Progenitor cell of endocrine pancreas (in vitro differentiated cells): ENCODE measurements at regions not wholly inside any gene's neighbourhood (a gene's known extent, or its start where the extent isn't known, plus 50 kb on each side); places are given as distances from the start of the nearest gene placed in this dataset.
A peak's percentile ranks its signal among the peaks of the same experiment; 100 is the strongest.
"Not testable (repeated sequence)": the region's sequence is repeated elsewhere in the genome, so short reads cannot be mapped to it uniquely, and the experiment has no call there.

Source experiments
- DNase-seq: peaks from one replicate; pipeline ENCODE4 v3.0.0; 2021; ENCODE audit warnings: low spot score; ENCODE audit not compliant: unreplicated experiment
- H3K27ac Mint-ChIP-seq: 2 replicates; pipeline ENCODE4 v1.8.0; 2021; ENCODE audit warnings: mild to moderate bottlenecking, moderate library complexity, mixed read lengths
- H3K27me3 Mint-ChIP-seq: 2 replicates; pipeline ENCODE4 v1.8.0; 2021; ENCODE audit warnings: mixed read lengths
- H3K36me3 Mint-ChIP-seq: 2 replicates; pipeline ENCODE4 v1.8.0; 2022; ENCODE audit warnings: mixed read lengths; ENCODE audit not compliant: insufficient read depth
- H3K4me1 Mint-ChIP-seq: 2 replicates; pipeline ENCODE4 v1.8.0; 2021; ENCODE audit warnings: low read depth, mixed read lengths
- H3K4me3 Mint-ChIP-seq: 2 replicates; pipeline ENCODE4 v1.8.0; 2021; ENCODE audit warnings: low read depth, mild to moderate bottlenecking, moderate library complexity, mixed read lengths
- H3K9me3 Mint-ChIP-seq: 2 replicates; pipeline ENCODE4 v1.8.0; 2021; ENCODE audit warnings: low read depth, mixed read lengths
- CTCF ChIP-seq: fragments of 200-600 bp; sonication (generic); IDR thresholded peaks from one replicate; pipeline ENCODE4 v1.5.0; 2021; ENCODE audit warnings: antibody characterized with exemption, mild to moderate bottlenecking; ENCODE audit not compliant: unreplicated experiment

GRCh38 chr1:101128211-101128727 is 102.7 kb upstream of the DPH5 start:
- peaks cover 7% of the 10 kb centered on the region for H3K27me3 Mint-ChIP-seq
- no peak overlapping the region for H3K4me3 Mint-ChIP-seq
- no peaks in the 10 kb centered on the region for H3K36me3 Mint-ChIP-seq
- H3K27ac Mint-ChIP-seq, result no peak overlapping the region
- TF ChIP-seq CTCF, result no peak
- no peaks in the 10 kb centered on the region for H3K9me3 Mint-ChIP-seq
- no peak for DNase-seq
- H3K4me1 Mint-ChIP-seq, result no peaks in the 10 kb centered on the region

GRCh38 chr1:101124405-101124804 is 98.8 kb upstream of the DPH5 start:
- no peaks in the 10 kb centered on the region for H3K36me3 Mint-ChIP-seq
- H3K27me3 Mint-ChIP-seq, result no peaks in the 10 kb centered on the region
- peak overlapping the region; percentile 56 for H3K27ac Mint-ChIP-seq
- H3K4me3 Mint-ChIP-seq, result no peak overlapping the region
- no peaks in the 10 kb centered on the region for H3K9me3 Mint-ChIP-seq
- H3K4me1 Mint-ChIP-seq, result no peaks in the 10 kb centered on the region
- DNase-seq, result no peak
- no peak for TF ChIP-seq CTCF

GRCh38 chr1:101123904-101124303 is 98.3 kb upstream of the DPH5 start:
- H3K36me3 Mint-ChIP-seq, DNase-seq, H3K27me3 Mint-ChIP-seq, H3K9me3 Mint-ChIP-seq, H3K4me3 Mint-ChIP-seq, H3K4me1 Mint-ChIP-seq, H3K27ac Mint-ChIP-seq: not testable (repeated sequence)

- no peak for DNase-seq
- Mint-ChIP-seq H3K27ac (no peak overlapping the region), H3K4me1 (no peaks in the 10 kb centered on the region), H3K4me3 (no peak overlapping the region), H3K27me3 (no peaks in the 10 kb centered on the region), H3K9me3 (no peaks in the 10 kb centered on the region), H3K36me3 (no peaks in the 10 kb centered on the region)
- TF ChIP-seq CTCF, result no peak
Measured at GRCh38 chr1:101122452-101123166, 97.0 kb upstream of the DPH5 start.

- H3K27me3 Mint-ChIP-seq, result no peaks in the 10 kb centered on the region
- H3K4me3 Mint-ChIP-seq, result no peak overlapping the region
- H3K27ac Mint-ChIP-seq, result no peak overlapping the region
- TF ChIP-seq CTCF, result no peak
- no peak for DNase-seq
- no peaks in the 10 kb centered on the region for H3K36me3 Mint-ChIP-seq
- H3K4me1 Mint-ChIP-seq, result no peaks in the 10 kb centered on the region
- H3K9me3 Mint-ChIP-seq, result no peaks in the 10 kb centered on the region
Measured at GRCh38 chr1:101121975-101122374, 96.4 kb upstream of the DPH5 start.

- H3K9me3 Mint-ChIP-seq, result no peaks in the 10 kb centered on the region
- H3K4me1 Mint-ChIP-seq, result no peaks in the 10 kb centered on the region
- DNase-seq, result no peak
- no peaks in the 10 kb centered on the region for H3K36me3 Mint-ChIP-seq
- no peak for TF ChIP-seq CTCF
- no peak overlapping the region for H3K27ac Mint-ChIP-seq
- no peaks in the 10 kb centered on the region for H3K27me3 Mint-ChIP-seq
- H3K4me3 Mint-ChIP-seq, result no peak overlapping the region
Measured at GRCh38 chr1:101121504-101121903, 95.9 kb upstream of the DPH5 start.
